GM21390 (cell line): ENCODE measurements at regions not wholly inside any gene's neighbourhood (a gene's known extent, or its start where the extent isn't known, plus 50 kb on each side); places are given as distances from the start of the nearest gene placed in this dataset.
"Not testable (repeated sequence)": the region's sequence is repeated elsewhere in the genome, so short reads cannot be mapped to it uniquely, and the experiment has no call there.

Experiments used
- ATAC-seq: cut with Tn5 transposase; IDR thresholded peaks from one replicate; pipeline ENCODE4 v1.9.1; 2021; ENCODE audit not compliant: unreplicated experiment

DNA sequence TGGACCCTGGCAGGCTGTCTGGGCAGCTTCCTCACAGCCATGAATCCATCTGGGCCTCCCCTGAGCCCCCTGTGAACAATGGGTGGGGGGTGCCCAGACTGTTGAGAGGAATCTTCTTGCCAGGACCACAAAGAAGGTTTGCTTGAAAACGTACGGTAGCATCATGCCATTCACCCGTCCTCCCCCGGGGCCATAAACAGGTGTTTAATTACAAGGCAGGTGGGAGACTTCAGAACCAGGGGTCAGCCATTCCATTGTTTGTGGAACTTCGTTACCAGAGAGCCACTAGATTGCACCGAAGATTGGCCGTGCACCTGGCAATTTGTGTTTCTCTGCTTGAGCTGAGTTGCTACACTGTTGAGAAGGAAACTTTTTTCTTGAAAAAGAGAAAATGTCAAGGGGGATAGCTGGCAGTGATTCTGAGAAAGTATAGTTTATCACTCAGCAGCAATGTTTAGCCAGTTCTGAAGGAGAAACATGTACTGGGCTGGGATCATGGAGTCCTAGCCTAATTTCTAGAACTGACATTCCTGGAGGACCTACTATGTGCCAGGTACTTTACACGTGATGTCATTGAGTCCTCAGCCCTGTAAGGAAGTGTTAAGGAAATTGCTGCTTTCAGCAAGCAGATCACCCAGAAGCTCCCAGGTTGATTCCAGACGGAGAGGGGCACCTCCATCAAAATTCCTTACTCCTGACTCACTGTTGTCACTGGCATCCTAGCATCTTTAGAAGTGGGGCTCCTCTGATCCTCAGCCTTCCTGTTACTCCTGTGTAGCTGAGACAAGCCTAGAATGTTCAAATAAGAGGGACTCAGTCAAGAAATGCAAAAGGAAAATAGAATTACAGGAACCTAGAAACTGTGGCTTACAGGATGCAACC, 103.8 kb upstream of the UBE2E1 start:
- no peak for ATAC-seq

DNA sequence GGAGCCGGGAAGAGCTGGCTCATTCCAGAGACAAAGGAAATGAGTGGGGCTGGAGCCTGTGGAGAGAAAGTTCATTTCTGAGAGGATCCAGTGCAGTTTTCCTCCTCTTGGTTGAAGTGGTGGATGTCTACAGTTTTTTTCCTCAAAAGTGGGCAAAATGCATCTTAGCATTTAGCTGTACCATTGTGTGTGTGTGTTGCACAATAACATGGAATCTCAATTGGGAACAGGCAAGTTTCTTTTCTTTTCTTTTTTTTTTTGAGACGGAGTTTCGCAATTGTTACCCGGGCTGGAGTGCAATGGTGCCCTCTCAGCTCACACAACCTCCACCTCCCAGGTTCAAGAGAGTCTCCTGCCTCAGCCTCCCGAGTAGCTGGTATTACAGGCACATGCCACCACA, 101.5 kb upstream of the UBE2E1 start:
- no peak for ATAC-seq

DNA sequence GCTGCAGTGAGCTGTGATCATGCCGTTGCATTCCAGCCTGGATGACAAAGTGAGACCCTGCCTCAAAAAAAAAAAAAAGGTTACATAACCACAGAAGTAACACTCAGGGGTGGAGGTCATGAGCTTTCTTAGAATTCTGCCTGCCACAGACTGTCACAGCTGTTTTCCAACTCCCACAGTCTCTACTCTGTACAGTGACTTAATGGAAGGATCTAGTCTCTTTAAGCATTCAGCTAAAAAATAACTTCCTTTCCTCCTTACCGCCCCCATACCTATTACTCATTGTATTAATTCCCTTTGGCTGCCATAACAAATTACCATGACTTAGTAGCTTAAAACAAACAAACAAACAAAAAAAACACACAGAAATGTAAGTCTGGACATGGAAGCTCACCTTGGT, 99.6 kb upstream of the UBE2E1 start:
- ATAC-seq: no peak

DNA sequence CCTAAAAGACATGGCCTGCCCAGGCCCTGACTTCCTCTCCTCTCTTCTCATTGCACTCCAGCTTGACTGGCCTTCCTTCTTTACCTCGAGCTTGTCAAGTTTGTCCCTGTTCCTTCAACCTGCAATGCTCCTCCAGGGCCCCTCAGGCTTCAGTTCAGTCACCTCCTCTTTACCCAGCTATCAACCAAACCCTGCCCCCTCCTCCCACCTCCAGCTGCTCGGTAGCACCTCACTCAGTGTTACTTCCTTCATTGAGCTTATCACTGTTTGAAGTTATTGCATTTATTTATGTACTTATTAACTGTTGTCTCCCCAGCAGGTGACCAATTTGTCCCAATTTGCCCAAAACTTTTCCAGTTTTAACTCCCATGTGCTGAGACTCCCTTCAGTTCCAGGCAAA, 95.8 kb upstream of the UBE2E1 start:
- no peak for ATAC-seq

DNA sequence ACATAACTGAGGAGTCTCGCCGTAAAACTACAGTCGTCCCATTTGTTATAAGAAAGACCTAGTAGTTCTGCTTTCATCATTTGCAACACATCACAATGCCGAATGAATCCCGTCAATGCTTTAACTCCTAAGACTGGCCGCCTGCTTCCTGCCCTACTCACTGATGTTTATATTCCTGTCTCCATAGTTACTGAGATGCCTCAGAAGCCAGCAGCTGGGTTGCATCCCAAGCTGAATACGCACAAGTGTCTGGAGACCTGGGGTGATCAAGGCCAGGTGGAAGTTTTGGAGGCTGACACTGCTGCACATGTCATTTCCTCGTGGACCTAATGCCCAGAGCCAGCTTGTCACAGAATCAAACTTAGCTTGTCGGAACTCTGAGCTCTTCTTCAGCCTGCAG, 95.2 kb upstream of the UBE2E1 start:
- no peak for ATAC-seq

DNA sequence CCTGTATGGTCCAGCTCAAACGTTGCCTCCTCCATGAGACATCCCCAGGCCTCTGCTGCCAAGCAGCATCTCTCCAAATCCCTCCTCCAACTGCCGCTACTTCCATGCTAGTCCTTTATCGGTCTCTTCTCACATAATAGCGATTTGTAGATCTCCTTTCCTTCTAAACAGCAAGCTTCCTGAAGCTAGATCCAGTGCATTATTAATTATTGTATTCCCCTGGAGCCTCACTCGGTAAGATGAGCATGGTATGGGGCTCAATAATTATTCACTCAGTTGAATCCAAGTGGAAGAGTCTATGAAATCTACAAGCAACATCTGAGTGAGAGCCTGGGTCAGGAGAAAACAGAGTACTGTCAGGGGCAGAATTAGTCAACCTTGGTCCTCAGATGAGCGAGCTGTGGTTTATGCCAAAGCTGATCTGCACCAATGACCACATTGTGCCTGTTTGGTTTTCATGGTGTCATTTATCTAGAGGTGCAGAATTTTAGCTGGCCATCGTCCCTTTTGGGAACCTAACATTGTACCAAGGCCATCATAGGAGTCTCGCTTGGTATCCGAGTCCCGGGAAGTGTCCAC, 93.8 kb upstream of the UBE2E1 start:
- ATAC-seq: peak; percentile 82

DNA sequence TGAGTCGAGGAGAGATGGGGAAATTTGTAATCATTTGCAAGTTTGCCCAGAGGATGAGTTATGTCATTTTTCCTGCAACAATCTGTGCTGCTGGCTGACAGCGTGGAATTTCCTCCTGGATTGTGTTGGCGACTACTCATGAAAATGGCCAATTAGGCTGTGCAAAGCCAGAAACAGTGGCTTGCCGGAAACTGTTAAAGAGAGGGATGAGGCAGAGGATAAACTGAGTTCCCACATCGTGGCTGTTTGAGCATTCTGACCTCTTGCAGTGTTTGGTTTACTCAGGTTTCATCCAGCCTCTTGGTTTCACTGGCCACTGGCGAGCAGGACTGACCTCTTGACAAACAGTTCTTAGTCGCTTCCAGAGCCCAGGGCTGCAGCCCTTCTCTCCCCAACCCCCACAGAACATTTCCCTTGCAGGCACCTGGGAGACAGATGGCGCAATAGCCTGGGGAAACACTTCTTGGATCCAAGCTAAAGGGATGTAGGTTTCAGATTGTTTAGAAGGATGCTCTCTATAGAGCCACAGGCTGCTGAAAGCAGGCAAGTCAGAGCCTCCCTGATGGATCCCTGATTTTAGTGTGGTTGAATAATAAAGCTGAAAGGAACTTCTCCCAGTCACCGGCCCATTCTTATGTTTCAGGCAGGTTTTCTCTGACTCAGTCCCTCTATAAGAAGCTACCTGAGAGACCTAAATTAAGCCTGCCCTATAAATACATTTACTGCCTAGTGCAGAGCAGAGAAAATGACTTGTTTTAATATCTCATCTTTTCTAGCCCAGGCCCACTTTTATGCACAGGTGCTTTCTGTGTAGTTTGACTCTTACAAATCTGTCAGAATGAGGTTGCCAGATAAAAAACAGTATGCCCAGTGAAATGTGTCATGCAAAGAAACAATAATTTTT, 92.8 kb upstream of the UBE2E1 start:
- ATAC-seq: no peak

DNA sequence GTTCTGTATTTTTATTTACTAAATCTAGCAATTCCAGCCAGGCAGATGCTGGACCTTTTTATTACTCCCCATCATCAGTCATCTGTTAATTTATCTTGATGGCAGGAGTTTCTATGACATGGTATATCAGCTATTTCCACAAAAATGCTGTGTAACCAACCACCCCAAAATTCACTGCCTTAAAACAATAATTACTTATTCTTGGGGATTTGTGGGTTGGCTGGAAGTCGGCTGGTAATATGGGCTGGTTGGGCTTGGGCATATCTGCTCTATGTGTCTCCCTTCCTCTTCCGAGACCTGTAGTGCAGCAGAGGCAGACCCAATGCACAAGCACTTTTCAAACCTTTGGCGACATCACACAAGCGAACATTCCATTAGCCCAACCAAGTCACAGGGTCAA, 92.1 kb upstream of the UBE2E1 start:
- ATAC-seq: no peak

DNA sequence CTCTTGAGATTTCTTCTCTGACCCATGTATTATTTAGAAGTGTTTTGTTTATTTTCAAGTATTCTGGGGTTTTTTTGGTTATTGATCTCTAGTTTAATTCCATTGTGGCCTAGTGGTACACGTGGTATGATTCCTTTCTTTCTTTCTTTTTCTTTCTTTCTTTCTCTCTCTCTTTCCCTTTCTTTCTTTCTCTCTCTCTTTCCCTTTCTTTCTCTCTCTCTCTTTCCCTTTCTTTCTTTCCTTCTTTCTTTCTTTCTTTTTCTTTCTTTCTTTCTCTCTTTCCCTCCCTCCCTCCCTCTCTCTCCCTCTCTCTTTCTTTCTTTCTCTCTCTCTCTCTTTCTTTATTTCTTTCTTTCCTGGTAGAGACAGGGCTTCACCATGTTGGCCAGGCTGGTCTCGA, 85.7 kb upstream of the UBE2E1 start:
- ATAC-seq: no peak

DNA sequence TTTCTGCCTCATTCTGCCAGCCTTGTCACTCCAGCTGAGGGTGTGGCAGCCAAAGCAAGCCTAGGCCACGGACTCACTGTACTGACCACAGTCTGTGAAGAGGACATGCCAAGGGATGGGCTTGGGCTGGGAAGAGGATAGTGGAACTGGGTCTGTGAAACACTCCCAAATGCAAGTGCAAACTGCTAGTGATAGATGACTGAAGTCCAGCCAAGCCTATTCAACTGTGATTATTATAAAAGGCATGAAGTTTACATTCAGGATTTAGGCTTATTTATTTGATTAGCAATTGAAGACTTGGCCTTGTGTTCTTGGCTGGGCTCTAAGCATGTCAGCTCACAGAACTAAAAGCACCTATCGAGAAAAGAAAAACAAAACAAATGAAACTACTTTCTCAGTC, 84.9 kb upstream of the UBE2E1 start:
- ATAC-seq: no peak

DNA sequence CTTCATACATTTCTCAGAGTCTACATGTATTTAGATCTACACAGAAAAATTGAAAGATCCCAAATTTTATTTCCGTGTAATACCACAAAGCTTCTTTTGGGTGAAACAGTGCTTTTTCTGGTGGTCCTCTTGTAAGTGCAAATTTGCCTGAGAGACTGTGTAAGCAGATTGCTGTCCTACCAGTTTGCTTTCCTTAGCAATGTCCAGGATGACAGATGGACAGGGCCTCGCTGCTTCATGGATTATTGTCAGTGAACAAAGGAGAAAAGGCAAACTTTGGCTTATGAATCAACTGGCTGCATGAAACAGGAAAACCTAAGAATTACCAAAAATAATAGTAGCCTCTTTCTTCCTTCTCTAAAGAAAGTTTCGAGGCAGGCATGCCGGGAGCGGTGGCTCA, 82.6 kb upstream of the UBE2E1 start:
- no peak for ATAC-seq

DNA sequence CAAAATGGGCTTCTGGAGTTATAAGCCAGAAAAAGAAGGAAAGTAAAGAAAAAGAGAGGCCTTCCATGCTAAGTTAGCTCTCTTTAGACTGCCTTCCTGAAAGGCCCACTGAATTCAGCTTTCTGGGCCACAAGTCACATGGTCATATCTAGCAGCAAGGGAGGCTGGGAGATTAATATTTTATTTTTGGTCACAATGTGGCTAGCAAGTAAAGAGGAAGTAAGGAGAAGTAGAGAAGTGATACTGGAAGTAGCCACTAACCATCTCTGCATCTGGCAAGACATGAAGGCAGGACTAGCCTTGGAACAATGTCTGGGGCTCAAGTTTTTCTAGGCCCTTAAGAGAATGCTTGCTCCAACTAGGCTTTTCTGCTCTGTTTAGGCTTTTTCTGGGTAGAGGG, 81.8 kb upstream of the UBE2E1 start:
- ATAC-seq: peak; percentile 34

DNA sequence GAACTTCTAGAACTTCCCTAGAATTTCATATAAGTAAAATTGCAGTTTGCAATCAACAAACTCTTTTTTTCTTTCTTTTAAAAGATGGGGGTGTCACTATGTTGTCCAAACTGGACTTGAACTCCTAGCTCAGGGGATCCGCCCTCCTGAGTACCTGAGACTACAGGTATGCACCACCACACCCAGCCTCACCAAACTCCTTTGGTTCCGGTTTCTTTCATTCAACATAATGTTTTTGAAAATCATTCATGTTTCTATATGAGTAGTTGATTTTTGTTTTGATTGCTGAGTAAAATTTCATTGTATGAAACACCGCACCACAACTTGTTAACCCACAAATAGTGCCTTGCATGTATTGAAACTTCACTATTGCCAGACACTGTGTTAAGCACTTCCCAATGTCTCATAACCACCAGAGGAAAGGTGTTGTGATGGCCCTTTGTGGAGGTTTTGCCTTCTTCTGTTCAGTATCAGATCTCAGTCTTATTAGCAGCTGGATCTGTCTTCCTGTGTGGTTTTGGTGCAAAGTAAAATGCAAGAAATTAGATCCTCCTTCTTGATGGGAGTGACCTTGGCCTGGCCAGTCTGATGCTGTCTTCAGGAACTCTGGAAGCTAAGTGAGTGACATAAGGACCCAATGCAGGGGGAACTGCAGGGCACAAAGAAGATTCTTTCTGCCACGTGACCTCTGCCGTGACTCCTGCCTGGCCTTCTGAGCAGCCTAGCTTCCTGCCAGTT, 78.8 kb upstream of the UBE2E1 start:
- peak; percentile 90 for ATAC-seq

DNA sequence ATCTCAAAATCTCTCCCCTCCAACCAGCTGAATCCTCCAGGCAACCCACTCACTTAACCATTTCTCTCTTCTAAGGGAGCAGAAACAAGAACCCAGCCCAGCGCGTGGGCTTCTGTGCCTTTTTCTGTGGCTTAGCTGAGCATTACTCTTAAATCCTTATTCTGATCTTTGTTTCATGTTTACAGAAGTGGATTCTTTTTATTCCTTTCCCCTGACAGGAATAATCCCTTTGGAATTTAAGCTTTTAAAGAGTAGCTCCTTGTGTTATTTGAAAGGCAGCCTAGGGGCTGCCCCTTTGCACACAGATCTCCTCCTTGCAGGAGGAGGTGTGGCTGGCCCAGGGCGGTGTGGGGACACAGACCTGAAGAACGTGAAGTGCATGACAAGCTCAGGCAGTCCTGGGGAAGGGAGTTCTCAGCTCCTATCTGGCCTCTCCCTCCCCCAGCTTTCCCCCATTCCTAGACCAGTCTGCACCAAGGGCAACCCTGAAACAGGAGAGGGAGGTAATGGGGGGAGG, 77.1 kb upstream of the UBE2E1 start:
- no peak for ATAC-seq

DNA sequence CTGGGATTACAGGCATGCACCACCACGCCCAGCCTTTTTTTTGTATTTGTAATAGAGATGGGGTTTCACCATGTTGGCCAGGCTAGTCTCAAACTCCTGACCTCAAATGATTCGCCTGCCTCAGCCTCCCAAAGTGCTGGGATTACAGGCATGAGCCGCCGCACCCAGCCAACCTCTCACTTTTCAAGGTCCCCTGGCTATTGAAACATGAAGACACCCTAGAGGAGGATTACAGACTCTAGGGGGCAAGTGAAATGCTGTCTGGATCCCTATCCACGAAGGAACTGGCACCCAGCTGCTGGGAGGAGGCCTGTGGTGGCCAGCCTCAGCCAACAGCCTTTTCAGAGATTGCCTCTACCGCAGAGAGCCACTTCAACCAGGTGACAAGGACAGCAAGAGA, 76.4 kb upstream of the UBE2E1 start:
- not testable (repeated sequence) for ATAC-seq

DNA sequence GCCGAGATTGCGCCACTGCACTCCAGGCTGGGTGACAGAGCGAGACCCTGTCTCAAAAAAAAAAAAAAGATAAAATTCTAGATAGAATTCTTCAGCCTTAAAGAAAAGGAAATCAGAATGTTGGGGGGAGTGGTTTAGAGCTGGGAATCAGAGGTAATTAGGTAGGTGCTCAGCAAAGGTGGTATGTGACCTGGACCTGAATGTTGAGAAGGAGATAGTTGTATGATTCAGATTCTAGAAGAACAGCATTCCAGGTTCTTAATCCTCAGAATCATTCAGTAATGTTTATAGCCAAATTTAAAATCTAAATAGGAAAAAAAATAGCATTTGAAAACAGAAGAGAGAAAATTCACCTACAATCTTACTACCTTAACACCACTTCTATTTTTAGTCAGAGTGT, 71.3 kb upstream of the UBE2E1 start:
- ATAC-seq: no peak

DNA sequence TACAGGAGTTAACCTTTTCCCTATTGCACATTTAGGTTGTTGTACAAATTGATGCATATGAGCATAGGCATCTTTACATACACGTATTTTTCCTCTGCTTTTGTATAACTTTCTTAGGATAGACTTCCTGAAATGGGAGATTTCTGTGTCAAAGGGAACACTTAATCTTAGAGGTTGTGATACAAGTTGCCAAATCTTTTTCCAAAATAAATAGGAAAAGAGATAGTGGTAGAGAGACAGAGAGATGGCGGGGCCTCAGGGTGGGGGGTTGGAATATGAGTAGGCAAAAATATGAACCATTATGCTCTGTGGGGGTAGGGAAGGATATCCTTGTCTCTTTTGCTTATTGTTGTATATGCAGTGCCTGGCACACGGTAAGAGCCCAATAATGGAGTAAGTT, 70.7 kb upstream of the UBE2E1 start:
- ATAC-seq: no peak

DNA sequence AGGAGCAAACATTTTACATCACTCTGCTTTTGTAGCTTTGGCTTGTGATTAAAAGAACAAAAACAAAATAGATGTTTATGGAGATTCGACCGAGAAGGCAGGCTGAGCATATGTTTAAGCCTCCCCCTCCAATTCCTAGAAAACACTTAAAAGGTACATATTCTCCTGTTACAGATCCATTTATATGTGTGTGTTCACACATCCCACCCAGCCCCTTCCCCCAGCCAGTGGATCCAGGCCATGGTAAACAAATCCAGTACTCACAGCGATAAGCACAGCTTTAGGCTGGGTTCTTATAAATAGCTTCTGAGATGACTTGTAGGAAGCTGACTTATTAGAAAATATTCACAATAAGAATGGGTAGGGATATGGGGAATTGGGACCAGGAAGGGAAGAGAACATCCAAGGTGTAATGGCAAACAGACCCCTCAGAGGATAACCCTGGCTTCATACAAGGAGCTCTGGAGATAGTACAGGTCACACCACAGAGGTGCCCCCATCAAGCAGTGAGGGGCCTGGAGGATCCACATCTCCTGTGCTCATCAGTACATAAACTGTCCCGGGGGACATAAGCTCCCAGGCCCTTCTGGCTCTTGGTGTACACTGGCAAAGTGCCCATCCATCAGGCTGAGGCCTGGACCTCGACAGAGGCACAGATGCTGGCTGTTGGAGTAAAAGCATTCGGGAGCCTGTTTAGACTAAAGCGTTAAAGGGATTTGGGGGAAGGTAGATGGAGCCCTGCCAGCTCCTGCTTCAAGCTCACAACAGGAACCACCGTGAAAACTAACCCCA, 70.0 kb upstream of the UBE2E1 start:
- ATAC-seq: no peak

DNA sequence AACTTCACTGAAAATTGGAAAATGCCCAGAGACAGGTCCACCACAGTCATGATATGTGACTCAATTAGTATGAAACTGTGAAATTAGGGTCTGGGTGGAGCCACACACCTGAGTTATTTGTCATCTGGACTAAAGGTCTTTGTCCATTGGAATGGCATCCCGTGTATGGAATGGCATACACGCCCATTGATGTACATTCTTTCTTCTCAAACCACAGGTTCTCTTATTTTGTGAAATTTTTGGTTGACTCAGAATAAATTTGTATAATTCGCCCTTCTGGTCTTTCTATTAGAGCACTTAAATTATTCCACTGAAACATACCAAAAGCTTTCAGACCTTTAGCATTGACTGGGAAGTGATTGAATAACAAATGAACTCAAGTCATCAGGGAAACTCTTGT, 66.8 kb upstream of the UBE2E1 start:
- no peak for ATAC-seq

DNA sequence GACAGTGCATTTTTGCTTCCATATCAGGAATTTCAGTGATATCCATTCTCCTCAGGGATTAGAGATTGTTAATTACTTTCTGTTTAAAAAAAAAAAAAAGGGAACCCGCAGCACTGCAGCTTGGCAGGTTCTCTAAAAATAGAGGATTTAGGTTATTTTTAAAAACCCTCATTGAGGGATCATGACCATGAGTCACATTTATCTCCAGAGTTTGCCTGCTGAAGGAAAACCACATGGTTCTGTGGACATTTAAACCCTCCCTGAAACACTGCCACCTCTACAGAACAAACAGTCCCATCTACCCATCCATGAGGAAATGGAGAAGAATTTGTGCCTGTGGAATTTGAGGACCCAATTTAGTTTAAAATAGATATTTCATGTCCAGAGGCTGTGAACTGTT, 66.2 kb upstream of the UBE2E1 start:
- ATAC-seq: no peak
